GM12864 (cell line): ENCODE measurements at regions not wholly inside any gene's neighbourhood (a gene's known extent, or its start where the extent isn't known, plus 50 kb on each side); places are given as distances from the start of the nearest gene placed in this dataset.

Source experiments
- DNase-seq: peaks from one replicate; pipeline ENCODE4 v3.0.0-alpha.2; 2011; ENCODE audit warnings: low read depth
- H3K4me3 ChIP-seq: 2 replicates; pipeline ENCODE4 v1.5.1; 2011; ENCODE audit warnings: mild to moderate bottlenecking, low read depth, low read length, control low read depth
- TF ChIP-seq, protein P1 (sequence below): IDR thresholded peaks from 2 replicates; pipeline ENCODE4 v1.5.1; 2011; ENCODE audit warnings: low read depth, mild to moderate bottlenecking, moderate library complexity, low read length, control low read depth, inconsistent platforms; ENCODE audit errors: missing control alignments

DNA sequence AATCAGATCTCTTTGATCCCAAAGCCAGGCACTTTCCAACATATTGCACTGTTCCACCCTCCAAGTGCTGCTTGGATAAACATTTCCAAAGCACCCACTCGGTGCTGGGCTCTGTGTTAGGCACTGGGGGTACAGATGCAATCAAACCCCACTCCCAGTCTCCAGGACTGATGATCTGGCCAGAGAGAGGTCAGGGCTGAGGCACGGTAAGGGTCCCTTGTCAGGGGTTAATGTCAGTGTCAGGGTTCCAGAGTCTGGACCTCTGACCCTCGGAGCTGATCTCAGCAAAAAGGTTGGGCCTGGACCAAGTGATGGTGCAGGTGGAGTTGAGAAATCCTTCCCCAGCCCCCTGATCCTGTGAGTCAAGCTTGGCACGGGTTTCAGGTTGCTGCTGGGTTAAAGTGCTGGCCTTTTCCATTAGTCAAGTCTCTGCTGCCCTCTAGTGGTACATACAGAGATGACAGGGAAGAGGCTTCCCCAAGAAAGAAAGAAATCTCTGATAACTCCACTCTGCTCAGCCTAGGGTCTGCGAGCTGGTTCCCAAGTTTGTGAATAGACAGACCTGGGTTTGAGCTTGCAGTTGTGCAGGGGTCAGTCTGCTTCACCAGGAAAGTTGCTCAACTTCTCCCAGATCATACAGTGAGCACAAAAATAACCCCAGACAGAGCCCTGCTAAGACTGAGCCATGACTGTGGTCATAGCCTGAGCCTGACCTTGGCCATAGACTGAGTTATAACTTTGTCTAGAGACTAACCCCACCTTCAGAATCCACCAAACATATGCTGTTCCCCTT lies 74.6 kb downstream of the DMRTA2 start:
- H3K4me3 ChIP-seq = no peak overlapping the region
- TF ChIP-seq, protein P1, sequence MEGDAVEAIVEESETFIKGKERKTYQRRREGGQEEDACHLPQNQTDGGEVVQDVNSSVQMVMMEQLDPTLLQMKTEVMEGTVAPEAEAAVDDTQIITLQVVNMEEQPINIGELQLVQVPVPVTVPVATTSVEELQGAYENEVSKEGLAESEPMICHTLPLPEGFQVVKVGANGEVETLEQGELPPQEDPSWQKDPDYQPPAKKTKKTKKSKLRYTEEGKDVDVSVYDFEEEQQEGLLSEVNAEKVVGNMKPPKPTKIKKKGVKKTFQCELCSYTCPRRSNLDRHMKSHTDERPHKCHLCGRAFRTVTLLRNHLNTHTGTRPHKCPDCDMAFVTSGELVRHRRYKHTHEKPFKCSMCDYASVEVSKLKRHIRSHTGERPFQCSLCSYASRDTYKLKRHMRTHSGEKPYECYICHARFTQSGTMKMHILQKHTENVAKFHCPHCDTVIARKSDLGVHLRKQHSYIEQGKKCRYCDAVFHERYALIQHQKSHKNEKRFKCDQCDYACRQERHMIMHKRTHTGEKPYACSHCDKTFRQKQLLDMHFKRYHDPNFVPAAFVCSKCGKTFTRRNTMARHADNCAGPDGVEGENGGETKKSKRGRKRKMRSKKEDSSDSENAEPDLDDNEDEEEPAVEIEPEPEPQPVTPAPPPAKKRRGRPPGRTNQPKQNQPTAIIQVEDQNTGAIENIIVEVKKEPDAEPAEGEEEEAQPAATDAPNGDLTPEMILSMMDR = peak; percentile 88
- DNase-seq = peak; percentile 13

DNA sequence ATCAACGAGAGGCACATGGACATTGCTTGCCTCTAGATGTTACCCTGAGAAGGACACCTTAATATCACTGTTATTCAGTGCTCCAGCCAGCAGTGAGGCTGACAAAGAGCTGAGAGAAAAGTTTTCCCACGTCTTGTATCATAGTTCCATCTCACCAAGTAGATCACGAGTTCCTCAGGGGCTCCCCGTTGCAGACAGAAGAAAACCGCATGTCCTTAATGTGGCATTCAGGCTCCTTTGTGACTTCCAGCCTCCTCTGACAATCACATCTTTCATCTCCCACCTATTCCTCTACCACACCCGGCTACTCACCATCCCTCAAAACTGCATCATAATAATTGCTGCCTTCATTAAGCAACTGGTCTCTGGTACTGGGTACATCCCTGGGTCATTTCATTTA lies 75.3 kb downstream of the DMRTA2 start:
- no peak for DNase-seq
- H3K4me3 ChIP-seq = no peak overlapping the region
- TF ChIP-seq, protein P1 = no peak

DNA sequence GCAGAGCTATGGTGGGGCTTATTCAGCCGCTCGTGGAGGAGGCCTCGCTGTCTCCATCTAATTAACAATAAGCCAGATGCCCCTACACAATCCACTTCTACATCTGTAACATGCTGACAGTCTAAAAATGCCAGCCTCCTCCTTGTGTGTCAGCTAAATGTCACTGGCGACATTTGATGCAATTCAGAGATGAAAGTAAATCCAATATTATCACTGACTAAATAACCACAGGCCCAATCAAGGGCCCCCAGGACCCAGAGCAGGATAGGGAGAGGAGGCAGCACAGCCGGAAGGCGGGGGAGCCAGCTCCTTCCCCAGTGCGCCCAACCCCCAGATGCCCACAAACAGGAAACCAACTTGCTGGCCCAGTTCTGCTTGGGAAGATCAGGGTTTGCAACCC lies 76.6 kb downstream of the DMRTA2 start:
- no peak for DNase-seq
- no peak overlapping the region for H3K4me3 ChIP-seq
- TF ChIP-seq, protein P1 = no peak

DNA sequence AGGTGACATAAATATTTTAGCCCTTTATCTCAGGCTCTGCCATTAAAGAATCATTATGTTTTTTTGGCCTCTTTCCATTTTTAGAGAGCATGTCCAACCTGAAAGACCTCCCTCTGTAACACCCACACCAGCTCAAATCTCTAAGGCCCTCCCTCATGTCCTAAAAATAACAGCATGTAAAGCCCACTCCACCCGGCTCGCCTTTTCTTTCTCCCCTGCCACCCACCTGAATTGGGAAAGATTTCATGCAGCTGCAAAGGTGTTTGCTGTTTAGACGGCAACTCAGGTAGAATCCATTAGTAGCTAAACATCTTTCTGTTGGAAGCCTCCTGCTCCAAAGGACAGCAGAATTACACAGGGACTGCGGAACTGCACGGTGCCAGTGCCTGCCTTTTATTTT lies 79.9 kb downstream of the DMRTA2 start:
- TF ChIP-seq, protein P1 = no peak
- no peak for DNase-seq
- no peak overlapping the region for H3K4me3 ChIP-seq

DNA sequence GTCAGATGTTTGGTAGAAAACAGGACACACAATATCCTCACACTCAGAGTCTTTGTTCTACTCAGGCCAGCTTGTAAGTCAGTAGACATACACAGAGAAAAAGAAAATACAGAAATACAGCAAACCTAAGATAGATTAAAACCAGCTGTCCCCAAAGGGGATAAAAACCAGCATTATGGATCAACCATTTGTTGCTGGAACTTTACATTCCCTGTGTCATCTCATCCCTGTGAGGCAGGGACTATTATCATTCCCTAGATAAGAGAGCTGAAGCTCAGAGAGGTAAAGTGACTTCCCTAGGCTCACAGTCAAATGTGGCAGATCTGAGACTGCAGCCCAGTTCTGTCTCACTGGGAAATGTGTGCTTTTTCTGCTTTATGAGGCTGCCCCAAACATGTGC lies 80.7 kb downstream of the DMRTA2 start:
- no peak for DNase-seq
- no peak overlapping the region for H3K4me3 ChIP-seq
- TF ChIP-seq, protein P1 = no peak

DNA sequence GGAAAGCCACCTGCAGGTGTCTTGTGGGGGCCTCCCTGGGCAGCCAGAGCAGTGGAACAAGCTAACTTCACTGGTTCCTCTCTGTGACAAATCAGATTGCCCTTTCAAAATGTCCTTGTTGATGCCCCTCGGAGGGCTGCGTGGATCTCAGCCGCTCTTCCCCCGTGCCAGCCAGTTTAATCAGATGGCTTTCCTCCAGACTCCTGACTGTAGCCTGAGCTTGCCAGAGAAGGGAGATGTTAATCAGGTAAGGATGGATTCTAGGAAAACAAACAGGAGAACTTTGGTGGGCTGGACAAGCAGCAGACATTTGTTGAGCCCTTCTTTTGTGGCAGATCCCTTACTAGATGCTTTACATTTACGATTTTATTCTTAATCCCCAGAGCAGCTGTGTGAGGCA lies 88.2 kb downstream of the DMRTA2 start:
- no peak overlapping the region for H3K4me3 ChIP-seq
- TF ChIP-seq, protein P1 = no peak
- no peak for DNase-seq

DNA sequence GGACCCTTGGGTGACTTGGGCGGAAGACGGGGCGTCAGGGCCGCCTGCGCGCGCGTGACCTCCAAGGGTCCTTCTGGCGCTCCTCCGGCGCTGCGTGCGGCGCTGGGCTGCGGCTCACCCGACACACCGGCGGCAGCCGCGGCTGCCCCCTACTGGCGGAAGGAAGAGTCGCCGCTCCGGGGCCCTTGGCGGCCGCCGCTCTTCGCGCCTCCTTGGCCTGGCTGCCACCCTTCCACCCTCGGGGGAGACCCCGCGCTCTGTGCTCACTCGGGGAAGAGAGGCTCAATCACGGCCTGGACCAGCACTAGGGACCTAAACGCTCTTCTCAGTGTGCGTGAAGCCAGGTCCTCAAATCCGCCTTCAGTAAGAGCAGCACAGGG lies 89.7 kb downstream of the DMRTA2 start:
- peak overlapping the region; percentile 50 for H3K4me3 ChIP-seq
- DNase-seq = no peak
- TF ChIP-seq, protein P1 = peak; percentile 80
